Astrocyte of the spinal cord (primary cell): ENCODE measurements at regions not wholly inside any gene's neighbourhood (a gene's known extent, or its start where the extent isn't known, plus 50 kb on each side); places are given as distances from the start of the nearest gene placed in this dataset.

Experiments used
- DNase-seq: peaks from one replicate; pipeline ENCODE4 v3.0.0; 2011; ENCODE audit warnings: low read depth, low spot score
- H3K4me3 ChIP-seq: 2 replicates; pipeline ENCODE4 v1.5.1; 2011; ENCODE audit warnings: low read depth, mild to moderate bottlenecking, low read length, moderate library complexity
- in situ Hi-C: cut with HindIII; loops from 2 replicates; pipeline ENCODE4 v1.10.0; 2017; ENCODE audit warnings: low sequenced_read_pairs
- TF ChIP-seq, protein P1 (sequence below): IDR thresholded peaks from 2 replicates; pipeline ENCODE4 v1.5.1; 2012; ENCODE audit warnings: low read depth, mild to moderate bottlenecking, low read length, inconsistent platforms

DNA sequence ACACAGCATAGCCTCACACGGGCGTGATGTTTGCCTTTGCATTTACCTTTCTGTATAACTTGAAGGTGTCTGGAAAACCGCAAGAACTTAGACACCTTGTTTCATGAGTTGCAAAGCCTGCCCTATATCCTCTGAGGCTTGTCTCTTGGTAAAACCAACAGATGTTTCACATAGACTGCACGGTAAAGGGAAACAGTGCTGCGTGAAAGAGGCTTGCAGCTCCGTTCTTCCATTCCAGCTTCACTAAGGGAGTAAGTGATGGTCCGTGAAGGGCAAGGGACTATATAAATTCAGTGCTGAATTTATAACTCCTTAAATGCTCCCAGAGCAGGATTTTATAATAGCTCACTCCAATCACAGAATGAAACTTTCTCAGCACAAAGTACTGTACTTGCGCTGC is 360.5 kb downstream of the SOX11 start:
- in situ Hi-C loops, result no loop called here
- TF ChIP-seq, protein P1, sequence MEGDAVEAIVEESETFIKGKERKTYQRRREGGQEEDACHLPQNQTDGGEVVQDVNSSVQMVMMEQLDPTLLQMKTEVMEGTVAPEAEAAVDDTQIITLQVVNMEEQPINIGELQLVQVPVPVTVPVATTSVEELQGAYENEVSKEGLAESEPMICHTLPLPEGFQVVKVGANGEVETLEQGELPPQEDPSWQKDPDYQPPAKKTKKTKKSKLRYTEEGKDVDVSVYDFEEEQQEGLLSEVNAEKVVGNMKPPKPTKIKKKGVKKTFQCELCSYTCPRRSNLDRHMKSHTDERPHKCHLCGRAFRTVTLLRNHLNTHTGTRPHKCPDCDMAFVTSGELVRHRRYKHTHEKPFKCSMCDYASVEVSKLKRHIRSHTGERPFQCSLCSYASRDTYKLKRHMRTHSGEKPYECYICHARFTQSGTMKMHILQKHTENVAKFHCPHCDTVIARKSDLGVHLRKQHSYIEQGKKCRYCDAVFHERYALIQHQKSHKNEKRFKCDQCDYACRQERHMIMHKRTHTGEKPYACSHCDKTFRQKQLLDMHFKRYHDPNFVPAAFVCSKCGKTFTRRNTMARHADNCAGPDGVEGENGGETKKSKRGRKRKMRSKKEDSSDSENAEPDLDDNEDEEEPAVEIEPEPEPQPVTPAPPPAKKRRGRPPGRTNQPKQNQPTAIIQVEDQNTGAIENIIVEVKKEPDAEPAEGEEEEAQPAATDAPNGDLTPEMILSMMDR, result no peak
- DNase-seq, result no peak
- H3K4me3 ChIP-seq, result no peak overlapping the region

DNA sequence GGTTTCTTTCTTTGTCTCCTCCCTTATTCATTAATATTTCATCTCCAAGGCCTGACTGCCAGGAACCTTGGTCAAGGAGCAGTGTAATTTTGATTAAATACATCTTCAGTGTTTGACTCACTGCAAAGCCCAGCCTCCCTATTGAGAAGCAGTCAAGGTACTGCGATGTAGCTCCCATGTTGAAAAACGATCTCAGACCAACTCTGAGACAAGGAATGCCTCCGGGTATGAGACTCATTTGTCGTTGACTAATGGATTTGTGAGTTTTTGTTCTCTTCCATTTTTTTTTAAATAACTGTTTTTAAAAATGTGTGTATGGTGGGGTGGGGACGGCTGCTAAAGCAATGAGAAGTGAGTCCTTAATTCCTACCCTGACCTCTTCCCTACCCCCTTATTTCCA is 361.6 kb downstream of the SOX11 start:
- TF ChIP-seq, protein P1, result no peak
- H3K4me3 ChIP-seq, result no peak overlapping the region
- in situ Hi-C loops, result no loop called here
- no peak for DNase-seq

DNA sequence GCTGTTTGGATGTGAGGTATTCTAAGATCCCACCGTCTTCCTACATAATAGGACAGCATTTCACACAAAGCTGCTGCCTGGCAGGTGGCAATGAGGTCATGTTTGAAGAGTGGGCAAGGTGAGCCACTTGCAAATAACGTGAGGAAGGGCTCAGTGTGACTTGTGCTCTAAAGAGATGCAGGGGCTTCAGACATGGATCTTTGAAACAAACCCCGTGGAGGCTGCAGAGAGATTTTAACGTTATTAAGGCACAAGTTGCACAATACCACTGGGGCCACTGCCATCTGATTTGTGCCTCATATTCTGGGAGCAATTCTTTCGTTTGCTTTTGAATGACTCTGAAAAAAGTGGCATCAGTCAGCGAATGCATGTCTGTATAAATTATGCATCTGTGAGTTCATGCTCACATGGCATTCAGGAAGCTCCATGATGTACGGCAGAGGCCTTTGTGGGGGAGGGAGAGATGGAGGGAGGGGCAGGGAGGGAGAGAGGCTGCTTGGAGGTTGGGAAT is 362.0 kb downstream of the SOX11 start:
- H3K4me3 ChIP-seq, result no peak overlapping the region

DNA sequence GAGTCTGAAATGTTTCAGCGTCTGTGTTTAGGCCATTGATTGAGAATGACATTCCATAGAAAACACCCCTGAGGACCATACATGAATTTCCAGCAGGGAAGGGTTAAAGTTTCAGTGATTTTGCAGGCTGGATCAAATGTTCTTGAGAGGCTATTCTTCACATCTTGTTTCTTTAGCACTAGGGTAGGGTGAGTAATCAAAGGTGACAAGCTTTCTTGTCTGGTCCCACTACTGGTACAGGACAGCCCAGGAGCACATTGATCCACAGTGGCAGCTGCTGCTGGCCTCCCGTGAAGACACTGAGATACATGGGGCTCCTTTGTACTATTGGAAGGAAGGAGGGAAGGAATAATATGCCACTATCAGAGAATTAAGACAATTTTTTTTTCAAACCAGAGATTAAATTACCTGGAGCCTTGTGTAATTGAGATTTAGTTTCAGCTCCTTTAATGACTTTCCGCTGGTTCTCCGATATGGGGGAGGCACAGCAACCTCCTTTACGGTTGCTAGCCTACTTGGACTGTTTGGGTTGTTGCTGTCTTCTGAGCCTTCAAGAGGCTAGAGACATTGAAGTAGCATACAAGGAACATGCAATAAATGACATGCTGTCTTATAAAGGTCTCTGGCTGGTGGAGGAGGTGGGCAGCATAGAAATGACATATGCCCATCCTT is 368.9 kb downstream of the SOX11 start:
- no peak overlapping the region for H3K4me3 ChIP-seq
- in situ Hi-C loops, result no loop called here
- TF ChIP-seq, protein P1, result no peak
- no peak for DNase-seq

More for the DNA sequence above, 362.0 kb downstream of the SOX11 start:
- no peak for DNase-seq
- TF ChIP-seq, protein P1, result no peak
- in situ Hi-C loops, result no loop called here

DNA sequence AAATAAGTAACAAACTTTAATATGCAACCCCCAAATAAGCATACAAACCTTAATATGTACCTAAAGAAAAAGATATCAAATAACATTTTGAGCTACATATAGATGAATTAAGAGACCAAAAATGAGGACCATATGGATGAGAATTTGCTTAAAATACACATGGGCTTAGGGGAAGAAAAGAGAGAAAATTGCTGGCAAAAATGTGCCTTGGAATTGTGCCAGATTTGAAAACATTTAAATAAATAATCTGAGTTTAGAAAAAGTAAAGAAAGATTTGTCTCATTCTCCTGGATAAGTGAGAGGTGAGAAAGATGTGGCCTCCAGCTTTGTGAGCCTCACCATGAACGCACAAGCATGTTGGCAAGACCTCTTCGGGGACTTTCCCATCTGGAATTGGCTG is 372.6 kb downstream of the SOX11 start:
- no peak overlapping the region for H3K4me3 ChIP-seq
- in situ Hi-C loops, result no loop called here
- TF ChIP-seq, protein P1, result no peak
- no peak for DNase-seq

DNA sequence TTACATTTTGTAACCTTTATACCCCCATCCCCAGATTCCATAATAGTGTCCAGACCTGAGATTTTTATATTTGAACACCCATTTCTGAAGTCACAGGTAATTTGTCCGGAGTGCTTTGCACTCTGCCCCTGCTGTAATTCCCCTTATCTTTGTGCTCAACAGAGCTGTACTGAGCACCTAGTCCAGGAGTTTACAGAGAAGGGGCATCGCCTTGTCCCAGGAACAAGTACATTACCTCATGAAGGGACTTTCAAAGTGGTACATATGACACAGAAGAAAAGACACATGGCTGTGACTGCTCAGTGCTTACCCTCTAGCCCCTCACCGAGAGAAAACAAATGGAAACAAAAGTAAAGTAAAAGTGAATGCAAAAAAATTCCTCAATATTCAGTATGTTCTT is 373.5 kb downstream of the SOX11 start:
- TF ChIP-seq, protein P1, result no peak
- H3K4me3 ChIP-seq, result no peak overlapping the region
- in situ Hi-C loops, result no loop called here
- no peak for DNase-seq
